NCI-H2227 (cell line): ENCODE measurements at regions not wholly inside any gene's neighbourhood (a gene's known extent, or its start where the extent isn't known, plus 50 kb on each side); places are given as distances from the start of the nearest gene placed in this dataset.
A peak's percentile ranks its signal among the peaks of the same experiment; 100 is the strongest.

Source experiments
- DNase-seq: peaks from one replicate; lab custom pipeline; 2025; ENCODE audit not compliant: unreplicated experiment; lab: John Stamatoyannopoulos, UW

- no peak for DNase-seq
Observed at GRCh38 chr14:96637521-96637920, 135.3 kb downstream of the PAPOLA start.

- DNase-seq, result no peak
Observed at GRCh38 chr14:96638041-96638855, 136.1 kb downstream of the PAPOLA start.

GRCh38 chr14:96639550-96639949 lies 137.4 kb downstream of the PAPOLA start:
- no peak for DNase-seq

GRCh38 chr14:96648506-96649326 lies 146.5 kb downstream of the PAPOLA start:
- no peak for DNase-seq

- DNase-seq, result no peak
Observed at GRCh38 chr14:96649327-96649601, 147.1 kb downstream of the PAPOLA start.

GRCh38 chr14:96653597-96653996 lies 143.6 kb upstream of the VRK1 start:
- DNase-seq, result no peak

GRCh38 chr14:96658611-96659010 lies 138.6 kb upstream of the VRK1 start:
- DNase-seq, result no peak

- DNase-seq, result no peak
Observed at GRCh38 chr14:96660123-96660522, 137.1 kb upstream of the VRK1 start.

- DNase-seq, result no peak
Observed at GRCh38 chr14:96660667-96661066, 136.5 kb upstream of the VRK1 start.

- DNase-seq, result no peak
Observed at GRCh38 chr14:96661244-96661969, 135.8 kb upstream of the VRK1 start.

- peak; percentile 75 for DNase-seq
Observed at GRCh38 chr14:96662116-96662970, 134.8 kb upstream of the VRK1 start.

- DNase-seq, result peak; percentile 43
Observed at GRCh38 chr14:96663076-96663475, 134.1 kb upstream of the VRK1 start.

- peak; percentile 68 for DNase-seq
Observed at GRCh38 chr14:96663491-96664067, 133.6 kb upstream of the VRK1 start.

GRCh38 chr14:96666088-96666487 lies 131.1 kb upstream of the VRK1 start:
- DNase-seq, result no peak

GRCh38 chr14:96670391-96670790 lies 126.8 kb upstream of the VRK1 start:
- no peak for DNase-seq

- DNase-seq, result no peak
Observed at GRCh38 chr14:96671218-96671617, 126.0 kb upstream of the VRK1 start.

- no peak for DNase-seq
Observed at GRCh38 chr14:96673706-96674105, 123.5 kb upstream of the VRK1 start.

- no peak for DNase-seq
Observed at GRCh38 chr14:96674121-96674520, 123.1 kb upstream of the VRK1 start.

GRCh38 chr14:96676166-96676565 lies 121.0 kb upstream of the VRK1 start:
- no peak for DNase-seq

- DNase-seq, result no peak
Observed at GRCh38 chr14:96681829-96682228, 115.4 kb upstream of the VRK1 start.

- no peak for DNase-seq
Observed at GRCh38 chr14:96682401-96682800, 114.8 kb upstream of the VRK1 start.
